Hematopoietic multipotent progenitor cell treated with erythropoietin and hydrocortisone succinate and interleukin-3 and kit ligand, for 17 days (in vitro differentiated cells): ENCODE measurements at regions not wholly inside any gene's neighbourhood (a gene's known extent, or its start where the extent isn't known, plus 50 kb on each side); places are given as distances from the start of the nearest gene placed in this dataset.
A peak's percentile ranks its signal among the peaks of the same experiment; 100 is the strongest.

Experiments
- DNase-seq: peaks from one replicate; pipeline ENCODE4 v3.0.0-alpha.2; 2015; ENCODE audit warnings: low spot score

DNA sequence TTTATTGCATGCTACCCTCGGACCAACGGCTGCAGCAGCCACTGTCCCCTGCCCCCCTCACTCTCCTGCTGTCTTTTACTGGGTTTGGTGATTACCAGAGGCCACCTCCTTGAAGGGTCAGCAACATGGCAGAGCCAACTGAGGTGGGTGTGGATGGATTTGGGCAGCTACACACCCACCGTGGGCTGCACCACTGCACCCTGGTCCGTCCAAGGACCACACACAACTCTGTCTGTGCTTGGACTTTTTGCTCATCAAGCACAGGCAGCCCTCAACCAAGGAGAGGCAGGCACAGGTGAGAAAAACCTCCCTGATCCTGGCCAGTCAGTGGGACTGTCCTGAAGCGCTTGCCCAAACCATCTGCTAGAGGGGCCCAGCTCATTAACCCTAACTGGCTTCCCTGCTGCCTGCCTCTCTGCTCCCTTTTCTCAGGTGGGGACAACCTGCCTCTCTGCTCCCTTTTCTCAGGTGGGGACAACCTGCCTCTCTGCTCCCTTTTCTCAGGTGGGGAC is 239.5 kb upstream of the PITRM1 start:
- DNase-seq: no peak

DNA sequence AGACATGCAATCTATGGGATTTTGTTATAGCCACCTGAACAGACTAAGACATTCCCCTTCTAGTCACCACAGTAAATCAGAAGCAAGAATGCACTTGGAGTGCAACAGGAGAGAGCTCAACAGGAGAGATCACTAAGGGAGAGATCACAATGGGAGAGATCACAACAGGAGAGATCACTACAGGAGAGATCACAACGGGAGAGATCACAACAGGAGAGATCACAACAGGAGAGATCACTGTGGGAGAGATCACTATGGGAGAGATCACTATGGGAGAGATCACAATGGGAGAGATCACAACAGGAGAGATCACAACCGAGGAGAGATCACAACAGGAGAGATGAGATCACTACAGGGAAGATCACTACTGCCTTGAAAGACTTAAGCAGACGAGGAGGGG is 238.5 kb upstream of the PITRM1 start:
- DNase-seq: peak; percentile 5

GRCh38 chr10:3409928-3410327 is 237.3 kb upstream of the PITRM1 start:
- DNase-seq: no peak

- no peak for DNase-seq
Measured at GRCh38 chr10:3408603-3409365, 236.2 kb upstream of the PITRM1 start.

- DNase-seq: no peak
Measured at GRCh38 chr10:3407208-3407607, 234.6 kb upstream of the PITRM1 start.

DNA sequence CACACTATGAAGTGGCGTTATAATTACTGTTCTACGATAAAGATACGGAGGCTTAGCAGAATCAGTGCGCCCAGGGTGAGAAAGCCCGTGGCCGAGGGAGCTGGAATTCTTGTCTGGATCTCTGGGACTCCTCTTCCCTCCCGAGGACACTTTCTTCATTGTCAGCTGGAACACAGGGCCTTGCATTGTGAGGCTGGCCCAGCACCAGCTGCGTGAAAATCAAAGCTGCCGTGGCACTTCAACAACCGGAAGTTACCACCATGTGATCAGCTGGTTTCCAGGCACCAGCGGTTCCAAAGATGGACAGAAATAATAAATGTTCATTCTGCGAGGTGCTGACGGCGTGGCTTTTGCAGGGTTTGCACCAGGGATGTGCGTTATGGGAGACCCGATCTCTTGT is 234.0 kb upstream of the PITRM1 start:
- no peak for DNase-seq

GRCh38 chr10:3404381-3404780 is 231.8 kb upstream of the PITRM1 start:
- no peak for DNase-seq

- no peak for DNase-seq
Measured at GRCh38 chr10:3402187-3402751, 229.7 kb upstream of the PITRM1 start.

DNA sequence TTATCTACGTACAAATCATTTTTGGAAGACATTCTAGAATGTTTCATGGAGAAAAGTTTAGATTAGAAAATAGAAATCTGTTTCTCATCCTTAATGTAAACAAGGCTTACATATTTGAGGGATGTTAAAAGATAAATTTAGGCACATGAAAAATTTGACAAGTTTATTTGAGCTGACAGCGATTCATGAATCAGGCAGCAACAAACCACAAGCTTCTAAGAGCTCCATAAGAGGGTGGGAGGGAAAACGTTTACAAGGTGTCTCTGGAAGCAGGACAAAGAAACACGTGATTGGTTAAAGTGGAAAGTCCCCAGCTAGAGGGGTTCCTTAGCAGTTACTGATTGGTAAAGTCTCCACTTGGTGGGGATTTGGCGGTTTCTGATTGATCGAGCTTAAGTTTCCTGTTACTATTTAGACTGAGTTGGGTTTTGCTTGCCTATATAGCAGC is 228.9 kb upstream of the PITRM1 start:
- no peak for DNase-seq

GRCh38 chr10:3400348-3400747 is 227.8 kb upstream of the PITRM1 start:
- DNase-seq: no peak

DNA sequence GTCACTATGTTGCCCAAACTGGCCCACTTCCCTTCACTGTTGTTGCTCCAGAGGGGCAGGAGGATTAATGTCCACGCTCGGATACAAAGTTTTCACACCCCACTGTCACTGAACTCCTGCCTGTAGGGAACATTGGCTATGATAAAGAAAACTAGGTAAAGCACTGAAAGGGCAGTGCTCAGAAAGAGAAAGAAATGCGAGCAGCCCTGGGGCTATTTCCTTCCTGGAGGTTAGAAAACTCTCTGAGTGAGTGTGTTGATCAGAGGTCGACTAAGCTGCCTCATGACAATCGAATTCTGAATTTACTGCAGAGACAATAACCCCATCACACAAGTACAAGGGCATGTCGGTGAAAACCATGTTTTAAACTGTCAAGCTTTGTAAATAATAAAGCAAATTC is 227.2 kb upstream of the PITRM1 start:
- DNase-seq: no peak

- no peak for DNase-seq
Measured at GRCh38 chr10:3398825-3399646, 226.5 kb upstream of the PITRM1 start.

GRCh38 chr10:3397846-3398245 is 225.3 kb upstream of the PITRM1 start:
- no peak for DNase-seq

GRCh38 chr10:3397231-3397630 is 224.6 kb upstream of the PITRM1 start:
- DNase-seq: no peak

DNA sequence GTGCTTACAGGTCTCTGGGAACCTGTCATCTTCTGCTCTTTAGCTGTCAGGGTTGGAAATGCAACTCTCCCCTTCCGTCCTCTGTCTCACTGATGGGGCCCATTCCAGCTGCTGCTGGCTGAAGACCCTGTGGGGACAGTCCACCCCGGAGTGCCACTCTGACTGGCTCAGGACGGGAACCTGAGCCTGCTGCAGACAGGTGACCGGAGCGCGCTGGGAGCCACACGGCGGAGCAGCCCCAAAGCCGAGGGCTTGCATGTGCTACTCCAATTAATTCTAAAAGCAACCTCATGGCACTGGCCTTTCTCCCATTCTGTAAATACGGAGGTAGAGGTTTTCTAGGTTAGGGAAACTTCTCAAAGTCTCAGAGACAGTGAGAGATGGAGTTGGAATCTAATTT is 223.5 kb upstream of the PITRM1 start:
- no peak for DNase-seq

DNA sequence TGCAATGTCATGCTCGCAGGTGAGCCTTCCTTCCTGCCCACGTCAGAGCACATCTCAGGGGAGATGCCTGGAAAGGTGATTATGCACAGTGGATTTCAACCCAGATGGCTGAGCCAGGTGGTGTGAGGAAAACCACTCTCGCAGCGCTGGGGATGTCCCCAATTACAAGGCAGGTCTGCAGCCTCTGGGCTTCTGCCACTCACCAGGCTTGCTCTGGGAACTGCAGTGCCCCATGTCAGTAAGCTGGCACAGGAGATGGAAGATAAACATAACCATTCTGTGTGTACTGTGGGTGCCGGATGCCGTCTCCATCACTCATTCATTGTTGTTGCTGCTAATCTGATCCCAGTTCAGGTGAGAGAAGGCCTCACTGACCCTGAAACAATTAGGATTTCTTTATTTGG is 222.9 kb upstream of the PITRM1 start:
- no peak for DNase-seq

GRCh38 chr10:3395041-3395440 is 222.5 kb upstream of the PITRM1 start:
- no peak for DNase-seq

GRCh38 chr10:3393958-3394357 is 221.4 kb upstream of the PITRM1 start:
- DNase-seq: no peak

GRCh38 chr10:3391657-3392056 is 219.1 kb upstream of the PITRM1 start:
- no peak for DNase-seq

DNA sequence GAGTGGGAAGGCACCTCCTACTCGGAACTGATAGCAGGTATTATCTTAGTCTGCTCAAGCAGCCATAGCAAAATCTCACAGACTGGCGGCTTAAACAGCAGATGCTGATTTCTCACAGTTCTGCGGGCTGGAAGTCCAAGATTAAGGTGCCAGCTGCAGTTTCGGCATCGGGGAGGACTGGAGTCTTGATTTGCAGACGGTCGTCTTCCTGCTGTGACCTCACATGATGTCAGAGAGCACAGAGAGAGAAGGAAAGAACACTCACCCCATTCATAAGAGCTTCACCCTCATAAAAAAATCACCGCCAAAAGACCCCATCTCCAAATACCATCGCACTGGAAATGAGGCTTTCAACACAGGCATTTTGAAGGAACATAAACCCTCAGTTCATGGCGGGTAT is 216.5 kb upstream of the PITRM1 start:
- DNase-seq: no peak

DNA sequence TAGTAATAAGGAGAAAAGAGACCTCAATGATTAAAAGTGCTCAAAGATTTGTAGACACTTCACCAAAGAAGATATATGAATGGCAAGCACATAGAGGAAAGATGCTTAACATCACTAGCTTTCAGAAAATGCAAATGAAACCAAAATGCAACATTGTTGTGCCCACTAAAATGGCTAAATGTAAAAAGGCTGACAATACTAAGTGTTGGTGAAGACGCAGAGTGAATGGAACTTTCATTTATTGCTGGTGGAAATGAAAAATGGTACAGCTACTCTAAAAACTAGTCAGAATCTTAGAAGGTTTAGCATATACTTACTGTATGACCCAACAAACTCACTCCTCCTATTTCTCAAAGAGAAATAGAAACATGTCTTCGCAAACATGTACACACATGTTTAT is 212.9 kb upstream of the PITRM1 start:
- DNase-seq: no peak

DNA sequence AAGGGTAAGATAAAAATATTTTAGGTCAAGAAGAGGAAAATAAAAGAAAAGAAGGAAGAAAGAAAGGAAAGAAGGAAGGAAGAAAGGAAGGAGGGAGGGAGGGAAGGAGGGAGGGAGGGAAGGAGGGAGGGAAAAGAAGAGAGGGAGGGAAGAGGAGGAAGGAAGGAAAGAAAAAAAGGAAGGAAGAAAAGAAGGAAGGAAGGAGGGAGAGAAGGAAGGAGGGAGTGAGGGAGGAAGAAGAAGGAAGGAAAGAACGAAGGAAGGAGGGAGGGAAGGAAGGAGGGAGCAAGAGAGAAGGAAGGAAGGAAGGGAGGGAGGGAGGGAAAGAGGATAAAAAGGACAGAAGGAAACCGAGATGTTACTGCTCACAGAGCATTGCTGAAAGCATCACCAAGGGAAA is 209.5 kb upstream of the PITRM1 start:
- no peak for DNase-seq
